Activated naive CD8-positive, alpha-beta T cell treated with anti-CD3 and anti-CD28 coated beads, Interleukin-2, amount 50 U/mL, for 16 hours (primary cell): ENCODE measurements at regions not wholly inside any gene's neighbourhood (a gene's known extent, or its start where the extent isn't known, plus 50 kb on each side); places are given as distances from the start of the nearest gene placed in this dataset.
A peak's percentile ranks its signal among the peaks of the same experiment; 100 is the strongest.

ENCODE experiments used
- DNase-seq: peaks from one replicate; pipeline ENCODE4 v3.0.0-alpha.2; 2020; ENCODE audit warnings: low read depth, low spot score

DNA sequence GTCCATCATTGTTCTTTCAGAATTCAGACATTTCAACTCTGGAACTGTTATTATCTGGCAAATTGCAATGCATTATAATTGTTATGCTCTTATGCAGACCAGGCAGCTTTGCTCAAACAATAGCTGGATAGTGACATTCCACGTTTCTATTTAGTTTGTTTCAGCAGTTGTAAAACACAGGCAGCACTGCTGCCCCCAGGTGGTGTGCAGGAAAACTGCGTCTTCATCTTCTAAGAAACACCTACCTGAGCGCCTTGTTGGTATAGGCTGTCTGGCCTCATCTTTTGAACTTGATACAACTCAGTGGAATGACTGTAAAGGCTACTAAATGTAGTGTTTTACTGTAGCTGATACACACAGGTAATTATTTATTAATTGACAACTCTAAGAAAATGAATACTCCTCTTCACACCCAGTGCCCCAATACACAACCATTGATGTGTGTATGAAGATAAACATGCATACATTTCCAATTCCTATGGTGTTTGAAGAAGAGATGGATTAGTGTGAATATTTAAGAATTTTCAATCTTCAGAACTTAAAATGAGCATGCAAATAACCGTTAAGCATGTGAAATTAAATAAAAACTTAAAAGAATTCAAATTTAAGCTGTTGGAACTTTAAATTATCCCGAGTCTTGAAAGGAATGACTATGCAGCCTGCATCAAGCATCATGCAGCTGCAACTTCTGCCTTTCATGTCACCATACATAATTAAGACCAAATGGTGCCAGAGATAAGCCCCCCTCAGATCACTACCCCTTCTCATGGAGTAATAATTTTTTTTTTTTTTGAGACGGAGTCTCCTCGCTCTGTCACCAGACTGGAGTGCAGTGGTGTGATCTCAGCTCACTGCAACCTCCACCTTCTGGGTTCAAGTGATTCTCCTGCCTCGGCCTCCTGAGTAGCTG, 85.6 kb downstream of the CD8B2 start:
- no peak for DNase-seq

DNA sequence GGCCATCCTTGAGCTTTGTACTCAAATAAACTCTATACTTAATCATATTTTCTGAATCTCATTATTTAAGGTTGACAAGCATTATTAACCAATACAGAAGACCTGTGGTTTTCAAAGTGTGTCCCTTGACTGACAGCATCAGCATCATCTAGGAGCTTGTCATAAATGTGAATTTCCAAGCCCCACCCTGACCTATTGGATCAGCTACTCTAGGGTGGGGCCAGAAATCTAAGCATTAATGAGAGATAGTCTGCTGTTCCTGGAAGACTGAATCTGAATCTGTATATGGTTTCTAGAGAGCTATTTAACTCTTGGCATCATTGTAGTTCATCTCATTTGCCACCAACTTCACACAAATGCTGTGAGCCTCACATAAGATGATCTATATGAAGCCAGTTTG, 86.6 kb downstream of the CD8B2 start:
- no peak for DNase-seq

DNA sequence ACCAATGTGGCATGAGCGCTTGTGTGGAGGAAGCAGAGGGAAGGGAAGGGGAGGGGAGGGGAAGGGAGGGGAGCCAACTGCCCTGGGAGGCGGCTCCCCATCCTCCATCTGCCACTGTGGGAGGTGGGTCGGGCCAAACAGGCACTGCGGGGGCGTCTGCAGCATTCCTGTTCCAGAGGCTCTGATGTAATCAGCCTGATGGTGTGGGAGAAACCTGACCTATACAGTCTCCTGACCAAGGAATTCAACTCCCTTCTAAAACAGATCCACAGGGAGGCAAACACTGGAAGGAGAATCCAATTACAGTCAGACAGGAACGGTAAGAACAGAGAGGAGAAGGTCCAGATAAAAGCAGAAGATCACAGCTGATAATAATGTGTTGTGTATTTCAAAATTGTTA, 88.8 kb downstream of the CD8B2 start:
- no peak for DNase-seq

DNA sequence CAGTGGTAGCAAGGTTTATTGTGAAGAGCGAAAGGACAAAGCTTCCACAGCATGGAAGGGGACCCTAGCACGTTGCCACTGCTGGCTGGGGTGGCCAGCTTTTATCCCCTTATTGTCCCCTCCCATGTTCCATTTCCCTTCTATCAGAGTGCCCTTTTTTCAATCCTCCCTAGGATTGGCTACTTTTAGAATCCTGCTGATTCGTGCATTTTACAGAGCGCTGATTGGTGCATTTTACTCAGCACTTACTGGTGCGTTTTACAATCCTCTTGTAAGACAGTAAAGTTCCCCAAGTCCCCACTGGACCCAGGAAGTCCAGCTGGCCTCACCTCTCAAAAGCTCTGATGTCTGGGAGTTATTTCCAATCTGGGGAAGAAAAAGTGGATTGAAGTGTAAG, 90.1 kb downstream of the CD8B2 start:
- no peak for DNase-seq

DNA sequence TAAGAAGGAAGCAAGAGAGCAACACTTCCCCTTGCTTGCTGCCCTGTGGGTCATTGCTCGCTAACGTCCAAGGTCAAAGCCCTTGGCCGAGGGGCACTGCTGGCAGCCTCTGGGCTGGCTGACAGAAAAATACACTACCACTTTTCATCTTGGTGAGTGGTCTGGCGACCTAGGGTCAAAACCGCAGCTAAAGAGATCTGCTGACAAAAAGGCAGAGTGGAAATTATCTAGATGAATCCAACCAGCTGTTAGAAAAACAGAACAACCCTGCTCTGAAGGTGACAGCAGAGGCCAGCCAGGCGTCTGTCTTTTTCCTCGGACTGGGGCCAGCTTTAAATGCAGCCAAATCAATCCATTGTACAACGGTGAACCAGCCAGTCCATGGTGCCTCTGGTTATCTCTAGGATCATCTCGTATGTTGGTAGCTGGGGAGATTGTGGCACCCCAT, 92.6 kb downstream of the CD8B2 start:
- no peak for DNase-seq

DNA sequence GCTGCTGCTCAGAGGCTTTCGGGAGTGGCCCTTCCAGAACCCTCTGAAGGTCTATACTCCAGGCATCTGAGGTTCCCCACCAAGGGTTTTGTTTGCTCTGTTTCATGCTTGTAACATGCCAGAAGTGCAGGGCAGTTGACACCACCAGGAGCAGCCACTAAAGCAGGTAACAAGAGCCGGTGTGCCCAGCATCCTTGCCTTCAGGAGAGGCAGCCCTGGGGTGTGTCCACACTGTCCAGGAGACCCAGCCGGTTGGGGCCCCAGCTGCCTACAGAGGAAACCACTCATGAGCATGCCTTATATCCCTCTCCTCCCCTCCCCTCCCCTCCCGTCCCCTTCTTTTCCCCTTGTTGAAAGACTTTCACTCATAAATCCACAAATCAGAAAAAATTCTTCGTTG, 93.1 kb downstream of the CD8B2 start:
- no peak for DNase-seq

DNA sequence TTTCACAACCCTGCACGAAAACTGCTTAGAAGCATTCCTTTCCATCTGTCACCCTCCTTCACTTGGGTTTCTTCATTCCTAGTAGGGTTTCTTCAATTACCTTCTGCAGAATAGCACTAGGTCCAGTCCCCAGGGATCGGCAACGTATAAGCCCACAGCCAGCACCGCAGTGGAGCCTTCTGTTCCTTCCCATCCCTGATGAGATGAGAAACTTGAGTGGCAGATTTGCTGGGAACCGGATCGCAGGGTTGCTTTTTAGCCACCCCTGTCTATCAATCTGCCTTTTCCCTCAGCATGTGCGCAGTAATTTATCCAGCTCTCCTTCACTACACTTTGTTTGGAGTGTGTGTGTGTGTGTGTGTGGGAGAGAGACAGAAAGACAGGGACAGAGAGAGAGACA, 94.2 kb downstream of the CD8B2 start:
- DNase-seq: no peak

DNA sequence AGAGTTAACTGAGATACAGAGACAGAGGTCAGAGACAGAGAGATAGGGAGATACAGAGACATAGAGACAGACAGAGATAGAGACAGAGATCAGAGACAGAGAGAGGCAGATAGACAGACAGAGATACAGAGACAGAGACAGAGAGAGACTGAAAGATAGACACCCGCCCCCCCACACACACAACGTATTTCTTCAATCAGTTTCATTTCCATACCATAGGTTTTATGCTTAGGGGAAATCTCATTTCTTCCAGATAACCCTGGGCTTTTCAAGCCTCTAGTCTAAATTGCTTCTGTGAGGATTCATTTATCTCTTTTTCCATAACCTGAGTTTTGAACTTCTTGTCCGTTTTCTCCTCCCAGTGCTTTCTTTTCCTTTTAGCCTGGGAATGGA, 94.6 kb downstream of the CD8B2 start:
- no peak for DNase-seq

DNA sequence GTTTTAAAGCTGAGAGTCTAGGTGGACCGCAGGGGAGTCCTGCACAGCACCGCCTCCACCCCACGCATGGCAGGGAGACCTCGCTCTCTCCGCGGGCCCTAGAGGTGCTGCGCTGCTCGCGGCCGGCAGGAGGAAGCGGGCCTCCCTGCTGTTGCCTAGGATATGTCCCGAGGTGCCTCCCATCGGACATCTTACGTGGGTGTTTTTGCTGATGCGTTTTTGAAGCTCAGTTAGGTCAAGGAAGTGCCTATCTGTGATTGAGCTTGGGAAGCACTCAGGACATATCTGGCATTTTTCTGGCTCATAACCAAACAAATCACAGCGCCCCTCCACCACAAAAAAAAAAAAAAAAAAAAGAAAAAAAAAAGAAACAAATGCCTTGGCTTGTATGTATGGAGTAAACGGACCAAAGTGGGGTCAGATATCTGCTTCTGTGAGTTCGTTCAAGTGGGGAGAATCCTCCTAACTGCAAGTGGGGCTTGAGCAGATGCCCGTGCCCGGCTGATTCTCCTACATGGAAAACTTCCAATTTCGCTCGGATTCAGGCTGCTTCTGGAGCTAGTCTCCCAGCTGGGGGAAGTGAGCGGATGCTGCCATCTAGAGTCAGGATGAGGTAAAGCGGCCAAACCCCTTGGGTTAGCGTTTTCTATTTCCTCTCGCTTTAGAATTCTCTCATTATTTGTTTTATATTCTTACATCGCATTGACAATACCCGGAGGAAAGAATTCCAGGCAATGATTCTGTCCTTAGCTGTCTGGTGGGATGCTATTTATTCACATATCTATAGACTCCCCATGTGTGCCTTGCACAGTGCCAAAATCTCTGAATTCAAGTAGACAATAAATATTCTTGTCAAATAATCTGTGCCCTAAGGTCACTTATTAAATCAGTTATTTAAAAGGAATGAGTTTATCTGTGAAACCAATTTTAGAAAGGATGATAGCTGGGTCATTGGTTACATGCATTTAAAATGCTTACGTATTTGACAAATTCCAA, 95.3 kb downstream of the CD8B2 start:
- peak; percentile 21 for DNase-seq

DNA sequence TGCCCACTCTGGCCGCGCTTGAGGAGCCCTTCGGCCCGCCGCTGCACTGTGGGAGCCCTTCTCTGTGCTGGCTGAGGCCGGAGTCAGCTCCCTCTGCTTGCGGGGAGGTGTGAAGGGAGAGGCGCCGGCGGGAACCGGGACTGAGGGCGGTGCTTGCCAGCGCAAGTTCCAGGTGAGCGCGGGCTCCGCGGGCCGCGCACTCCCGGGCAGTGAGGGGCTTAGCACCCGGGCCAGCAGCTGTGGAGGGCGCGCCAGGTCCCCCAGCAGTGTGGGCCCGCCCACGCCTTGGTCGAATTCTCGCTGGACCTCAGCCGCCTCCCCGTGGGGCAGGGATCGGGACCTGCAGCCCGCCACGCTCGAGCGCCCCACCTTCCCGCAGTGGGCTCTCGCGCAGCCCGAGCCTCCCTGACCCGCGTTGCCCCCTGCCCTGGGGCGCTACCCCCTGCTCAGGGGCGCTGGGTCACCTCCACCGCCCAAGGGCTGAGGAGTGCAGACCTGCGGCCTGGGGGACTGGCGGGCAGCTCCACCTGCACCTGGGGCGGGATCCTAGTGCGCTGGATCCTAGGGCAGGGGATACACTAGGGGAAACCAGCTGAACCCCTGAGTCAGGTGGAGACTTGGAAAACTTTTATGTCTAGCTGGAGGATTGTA, 97.3 kb downstream of the CD8B2 start:
- no peak for DNase-seq

DNA sequence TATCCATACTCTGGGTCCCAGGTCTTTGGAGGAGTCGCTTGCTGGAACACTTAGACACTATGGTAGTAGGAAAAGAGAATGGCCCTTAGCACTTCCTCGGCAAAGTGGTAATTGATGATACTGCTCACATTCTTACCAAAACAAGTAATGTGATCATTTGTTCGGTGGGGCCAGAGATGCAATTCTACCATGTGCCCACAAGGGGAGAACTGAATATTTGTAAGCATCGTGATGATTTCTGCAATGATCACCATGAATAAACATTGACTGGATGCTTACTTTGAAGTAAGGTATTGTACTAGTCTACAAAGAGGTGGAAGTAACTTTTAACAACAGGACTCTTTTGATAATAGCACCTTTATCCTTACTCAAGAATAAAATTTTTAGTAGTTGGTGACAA, 109.7 kb downstream of the CD8B2 start:
- no peak for DNase-seq

DNA sequence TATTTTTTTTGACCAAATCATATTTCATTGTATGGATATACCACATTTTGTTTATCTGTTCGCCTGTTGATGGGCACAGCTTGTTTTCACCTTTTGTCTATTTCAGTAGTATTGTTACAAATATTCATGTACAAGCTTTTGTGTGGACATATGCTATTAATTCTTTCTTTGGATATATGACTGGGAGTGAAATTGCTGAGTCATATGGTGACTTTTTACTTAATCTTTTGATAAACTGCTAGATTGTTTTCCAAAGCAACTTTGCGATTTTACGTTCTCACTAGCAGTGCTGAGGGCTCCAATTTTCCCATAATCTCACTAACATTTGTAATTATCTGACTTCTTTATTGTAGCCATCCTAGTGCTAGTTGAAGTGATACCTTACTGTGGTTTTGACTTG, 112.4 kb downstream of the CD8B2 start:
- DNase-seq: no peak

DNA sequence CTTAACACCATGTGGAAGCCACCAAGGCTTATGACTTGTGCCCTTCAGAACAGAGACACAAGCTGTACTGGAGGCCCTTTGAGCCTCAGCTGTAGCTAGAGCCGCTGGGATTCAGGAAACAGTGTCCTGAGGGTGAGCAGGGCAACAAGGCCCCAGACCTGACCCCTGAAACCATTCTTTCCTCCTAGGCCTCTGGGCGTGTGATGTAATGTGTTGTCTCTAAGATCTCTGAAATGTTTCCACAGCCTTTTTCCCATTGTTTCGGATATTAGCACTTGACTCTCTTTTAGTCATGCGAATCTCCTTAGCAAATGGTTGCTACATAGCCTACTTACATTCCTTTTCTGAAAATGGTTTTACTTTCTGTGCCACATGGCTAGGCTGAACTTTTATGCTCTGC, 114.9 kb downstream of the CD8B2 start:
- DNase-seq: no peak

DNA sequence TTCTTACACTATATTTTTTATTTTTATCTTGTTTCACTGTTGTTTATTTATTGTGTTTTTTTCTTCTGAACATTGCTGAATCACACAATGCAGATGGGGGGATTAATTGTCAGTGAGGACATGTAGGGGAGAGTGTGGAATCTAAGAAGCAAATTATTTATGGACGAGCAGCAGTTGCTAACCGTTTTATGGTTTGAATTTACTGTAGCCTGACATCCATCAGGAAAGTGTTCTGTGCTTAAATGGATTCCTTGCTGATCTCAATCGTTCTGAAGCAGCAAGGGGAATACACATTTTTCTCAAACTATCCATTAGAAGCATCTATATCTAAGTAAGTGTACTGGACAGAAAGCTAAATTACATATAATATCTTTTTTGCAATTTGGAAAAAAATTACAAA, 119.5 kb downstream of the CD8B2 start:
- no peak for DNase-seq

DNA sequence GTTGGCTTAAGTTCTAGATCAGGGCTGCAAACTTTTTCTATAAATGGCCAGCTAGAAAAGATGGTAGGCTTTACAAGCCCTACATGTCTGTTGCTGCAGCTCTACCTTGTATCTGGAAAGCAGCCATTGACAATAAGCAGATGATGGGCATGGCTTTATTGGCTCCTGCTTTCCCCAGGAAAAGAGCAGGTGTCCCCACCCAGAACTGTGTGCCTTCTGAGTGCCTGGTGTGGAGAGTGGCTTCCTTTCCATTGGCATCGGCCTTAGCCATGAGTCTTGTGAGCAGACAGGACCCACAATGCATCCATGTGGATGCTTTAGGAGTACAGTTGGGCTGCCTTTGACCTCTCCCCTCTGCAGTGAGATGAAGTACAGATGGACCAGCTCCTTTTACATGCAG, 120.2 kb downstream of the CD8B2 start:
- no peak for DNase-seq

DNA sequence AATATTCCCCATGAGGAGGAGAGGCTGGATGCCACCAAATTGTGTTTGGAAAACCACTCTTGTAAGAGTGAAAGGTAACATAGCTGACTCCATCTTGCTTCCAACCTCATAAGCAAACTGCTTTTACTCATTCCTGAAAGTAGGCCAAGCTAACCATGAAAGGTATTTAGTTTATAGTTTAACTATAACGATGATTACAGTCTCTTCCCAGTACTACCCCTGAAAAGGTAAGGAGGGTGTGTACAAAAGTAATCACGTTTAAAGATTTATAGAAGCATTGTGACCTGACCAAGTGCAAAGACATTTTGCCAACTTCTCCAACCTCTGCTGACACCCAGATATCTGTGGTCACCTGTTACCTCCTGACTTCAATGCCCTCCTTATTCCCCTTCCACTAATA, 122.6 kb downstream of the CD8B2 start:
- no peak for DNase-seq

DNA sequence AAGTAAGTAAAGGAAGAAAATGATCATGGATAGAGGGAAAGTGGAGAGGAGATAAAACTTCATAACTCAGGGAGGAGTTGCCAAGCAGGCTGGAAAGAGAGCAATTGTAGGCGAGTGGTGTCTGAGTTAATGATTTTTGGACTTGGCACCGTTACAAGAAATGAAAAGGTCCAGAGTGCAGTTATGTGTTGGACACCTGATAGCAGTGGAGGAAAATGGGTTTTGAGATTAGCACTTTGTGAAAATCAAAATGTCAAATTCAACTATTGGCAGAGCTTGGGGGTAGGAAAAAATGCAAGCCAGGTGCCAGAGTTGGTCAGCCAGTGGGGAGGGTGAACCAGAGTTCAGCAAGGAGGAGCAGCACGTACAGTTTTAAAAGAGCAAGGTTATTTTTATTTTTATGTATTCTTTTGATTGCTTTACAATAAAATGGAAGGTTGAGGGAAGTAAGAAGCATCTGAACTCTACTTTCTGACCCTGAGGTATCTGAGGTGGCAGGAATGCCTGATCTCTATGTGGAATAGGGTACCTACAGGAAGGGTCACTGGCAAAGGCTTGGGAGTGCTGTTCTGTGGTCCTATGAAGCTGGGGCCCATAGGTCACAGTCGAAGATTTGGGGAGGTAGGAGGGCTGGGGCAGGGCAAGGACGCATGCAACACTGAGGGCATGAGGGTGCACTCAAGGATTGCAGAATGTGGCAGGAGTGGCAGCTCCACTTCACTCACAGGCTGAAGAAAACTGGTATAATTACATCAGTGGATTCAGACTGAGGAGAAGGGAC, 127.5 kb downstream of the CD8B2 start:
- no peak for DNase-seq

DNA sequence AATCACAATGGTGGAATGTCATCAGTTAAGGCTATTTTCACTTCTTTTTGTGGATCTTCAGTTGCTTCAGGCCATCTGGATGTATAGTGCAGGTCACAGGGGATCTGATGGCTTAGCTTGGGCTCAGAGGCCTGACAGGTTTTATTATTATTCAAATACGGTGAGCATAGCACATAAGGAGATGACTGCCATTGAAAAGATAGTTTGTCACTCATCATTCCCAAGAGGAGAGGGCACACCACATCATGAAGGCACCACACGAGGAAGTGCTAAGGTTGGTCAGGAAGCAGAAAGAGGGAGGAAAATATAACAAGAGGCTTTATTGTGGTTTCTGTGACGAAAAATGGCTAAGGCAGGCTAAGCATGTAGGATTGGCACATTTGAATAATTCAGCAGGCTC, 131.4 kb downstream of the CD8B2 start:
- no peak for DNase-seq

DNA sequence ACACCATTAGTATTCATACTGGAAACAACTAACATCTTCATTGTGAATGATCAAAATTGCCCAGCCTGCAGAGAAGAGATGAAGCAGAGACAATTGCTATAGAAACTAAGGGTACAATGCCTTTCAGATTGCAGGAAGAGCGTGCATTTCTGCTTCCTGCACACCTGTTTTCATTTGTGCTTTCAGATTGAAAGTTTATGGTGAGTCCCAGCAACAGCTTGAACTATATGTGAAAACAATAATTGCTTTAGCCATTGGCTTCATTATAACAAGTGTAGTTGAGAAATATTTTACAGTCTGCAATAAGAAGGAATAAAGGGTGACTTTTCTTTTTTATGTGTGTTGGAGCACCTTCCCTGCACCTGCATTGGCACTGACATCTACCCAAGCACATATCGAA, 136.3 kb downstream of the CD8B2 start:
- DNase-seq: no peak

DNA sequence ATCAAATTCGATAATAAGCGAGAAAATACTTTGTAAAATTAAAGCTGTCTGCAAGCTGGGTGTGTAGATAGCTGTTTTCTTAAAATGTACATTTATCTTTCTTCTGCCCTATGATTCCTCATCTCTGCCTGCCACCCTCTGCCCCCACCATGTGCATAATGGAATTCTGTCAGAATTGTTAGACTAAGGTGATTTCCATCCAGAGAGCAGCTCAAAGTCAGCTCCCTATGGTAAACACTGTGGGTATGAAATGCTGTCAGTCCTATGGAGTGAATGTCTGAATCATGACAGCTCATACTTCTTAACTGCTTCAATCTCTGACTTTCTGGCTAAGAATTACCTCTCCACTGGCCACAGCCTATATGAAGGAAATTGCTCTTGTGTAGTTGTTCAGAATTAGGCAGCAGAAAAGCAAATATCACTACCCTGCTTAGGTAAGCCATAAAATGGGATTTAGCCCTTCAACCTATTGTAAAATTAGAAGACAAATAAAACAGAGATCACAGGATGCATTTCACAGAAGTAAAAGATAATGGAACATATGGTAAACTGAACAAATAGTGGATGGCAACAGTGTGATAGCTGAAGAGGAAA, 137.7 kb downstream of the CD8B2 start:
- no peak for DNase-seq

DNA sequence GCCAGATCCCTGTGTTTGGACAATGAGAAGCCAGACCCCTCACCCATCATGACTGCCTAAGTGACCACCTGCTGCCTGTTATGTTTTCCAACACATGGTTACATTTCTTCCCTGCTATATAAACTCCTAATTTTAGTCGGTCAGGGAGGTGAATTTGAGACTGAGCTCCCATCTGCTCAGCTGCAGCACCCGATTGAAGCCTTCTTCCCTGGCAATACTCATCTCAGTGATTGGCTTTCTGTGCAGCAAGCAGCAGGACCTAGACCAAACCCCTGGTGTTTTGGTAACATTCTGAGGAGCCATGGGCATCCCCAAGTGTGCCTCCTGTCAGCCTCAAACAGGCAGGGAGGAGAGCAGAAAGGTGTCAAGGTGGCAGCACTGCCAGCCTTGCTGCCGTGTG, 141.2 kb downstream of the CD8B2 start:
- no peak for DNase-seq
